ENCODE measurements at regions not wholly inside any gene's neighbourhood (a gene's known extent, or its start where the extent isn't known, plus 50 kb on each side); places are given as distances from the start of the nearest gene placed in this dataset.

DNA sequence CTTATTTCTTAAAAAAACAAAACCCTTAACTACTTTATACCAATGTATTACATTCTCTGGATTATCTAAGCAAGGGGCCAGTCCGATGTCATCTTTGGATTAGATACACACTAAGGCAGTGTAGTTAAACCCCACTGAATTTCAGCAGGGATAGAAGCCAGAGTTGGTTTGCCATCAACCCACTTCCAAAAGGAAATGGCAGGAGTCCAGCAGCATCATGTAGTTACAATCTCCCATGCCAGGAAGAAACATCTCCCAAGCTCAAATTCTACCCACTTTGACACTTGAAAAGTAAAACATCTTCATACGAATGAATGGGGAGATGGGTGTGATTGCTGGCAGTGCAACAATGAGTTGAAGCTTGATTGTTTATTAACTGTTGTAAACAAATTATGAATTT is 203.5 kb upstream of the PLXNC1 start:
- DNase-seq (ENCODE audit: low spot score) = no peak

DNA sequence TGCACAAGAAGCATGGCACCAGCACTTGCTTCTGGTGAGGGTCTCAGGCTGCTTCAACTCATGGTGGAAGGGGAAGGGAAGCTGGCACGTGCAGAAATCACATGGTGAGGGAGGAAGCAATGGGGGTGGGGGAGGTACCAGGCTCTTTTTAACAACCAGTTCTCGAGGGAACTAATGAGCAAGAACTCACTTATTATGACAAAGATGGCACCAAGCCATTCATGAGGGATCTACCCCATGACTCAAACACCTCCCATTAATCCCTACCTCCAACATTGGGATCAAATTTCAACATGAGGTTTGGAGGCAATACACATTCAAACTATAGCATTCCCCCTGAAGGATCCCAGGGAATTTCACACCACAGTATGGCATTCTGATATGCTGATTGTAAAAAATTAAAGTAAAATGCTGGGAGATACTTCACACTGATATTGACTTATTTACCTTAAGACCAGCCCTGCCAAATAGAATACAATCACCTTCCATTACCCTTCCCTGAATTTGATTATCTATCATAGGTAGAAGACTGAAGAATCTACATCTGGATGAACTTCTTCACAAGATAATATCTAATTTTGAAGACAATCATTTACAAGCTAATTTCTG is 201.7 kb upstream of the PLXNC1 start:
- no peak for DNase-seq (ENCODE audit: low spot score)

DNA sequence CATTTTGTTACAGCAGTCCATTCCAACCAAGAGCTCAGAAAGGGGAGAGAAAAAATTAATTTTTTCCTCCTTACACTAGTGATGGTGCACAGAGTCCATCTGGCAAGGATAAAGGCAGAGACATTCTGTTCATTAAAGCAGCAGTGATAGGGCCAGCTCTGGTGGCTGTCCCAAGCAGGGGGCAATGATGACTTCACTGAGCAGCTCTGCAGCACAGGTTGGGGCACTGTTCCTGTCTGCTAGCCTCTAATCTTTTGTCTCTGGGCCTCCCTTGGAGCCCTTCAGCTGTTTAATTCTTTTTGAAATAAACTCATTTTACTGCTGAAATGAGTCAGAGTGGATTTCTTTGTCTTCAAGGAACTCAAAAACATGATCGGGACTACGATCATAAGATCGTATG is 200.9 kb upstream of the PLXNC1 start:
- no peak for DNase-seq (ENCODE audit: low spot score)

DNA sequence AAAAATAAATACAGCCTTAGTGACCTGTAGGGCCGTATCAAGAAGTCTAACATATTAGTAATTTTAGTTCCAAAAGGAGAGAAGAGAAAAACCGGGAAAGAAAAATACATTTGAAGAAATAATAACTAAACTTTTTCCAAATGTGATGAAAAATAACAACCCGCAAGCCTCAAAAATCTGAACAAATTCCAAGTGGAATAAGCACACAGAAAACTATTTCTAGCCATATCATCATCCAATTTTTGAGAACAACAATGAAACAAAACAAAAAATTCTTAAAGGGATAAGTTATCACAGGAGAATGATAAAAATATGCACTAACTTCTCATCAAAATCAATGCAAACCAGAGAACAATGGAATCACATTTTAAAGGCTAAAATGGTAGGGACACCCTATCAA is 198.1 kb upstream of the PLXNC1 start:
- DNase-seq (ENCODE audit: low spot score) = no peak

DNA sequence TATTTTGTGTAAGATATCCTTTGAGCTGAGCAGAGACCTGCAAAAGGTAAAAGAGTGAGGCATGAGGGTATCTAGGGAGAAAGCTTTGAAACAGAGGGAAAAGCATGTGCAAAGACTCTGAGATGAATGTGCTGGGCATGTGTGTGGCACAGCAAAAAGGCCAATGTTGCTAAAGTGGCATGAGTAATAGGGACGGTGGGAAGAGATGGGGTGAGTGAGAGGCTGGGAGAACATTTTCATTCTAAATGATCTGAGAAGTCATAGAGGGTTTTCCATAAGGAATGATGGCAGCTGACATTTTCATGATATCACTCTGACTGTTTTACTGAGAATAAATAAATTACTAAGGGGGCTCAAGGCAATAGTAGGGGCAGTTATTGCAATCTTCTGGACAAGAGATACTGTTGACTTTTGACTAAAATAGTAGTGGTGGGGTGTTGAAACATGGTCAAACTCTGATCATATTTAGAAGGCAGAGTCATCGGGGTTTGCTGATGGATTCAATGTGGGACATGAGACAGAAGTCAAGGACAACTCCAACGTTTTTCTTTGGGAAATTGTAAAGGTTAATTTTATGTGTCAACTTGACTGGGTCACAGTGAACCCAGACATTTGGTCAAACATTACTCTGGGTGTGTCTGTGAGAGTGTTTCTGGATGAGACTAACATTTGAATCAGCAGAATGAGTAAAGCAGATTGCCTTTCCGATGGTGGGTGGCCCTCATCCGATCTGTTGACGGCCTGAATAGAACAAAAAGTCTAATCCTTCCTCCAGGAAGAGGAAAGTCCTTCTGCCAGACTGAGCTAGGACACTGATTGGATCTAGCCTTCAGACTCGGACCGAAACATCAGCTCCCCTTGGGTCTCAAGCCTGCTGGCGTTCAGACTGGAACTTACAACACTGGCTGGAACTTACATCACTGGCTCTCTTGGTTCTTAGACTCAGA is 193.9 kb upstream of the PLXNC1 start:
- no peak for DNase-seq (ENCODE audit: low spot score)

DNA sequence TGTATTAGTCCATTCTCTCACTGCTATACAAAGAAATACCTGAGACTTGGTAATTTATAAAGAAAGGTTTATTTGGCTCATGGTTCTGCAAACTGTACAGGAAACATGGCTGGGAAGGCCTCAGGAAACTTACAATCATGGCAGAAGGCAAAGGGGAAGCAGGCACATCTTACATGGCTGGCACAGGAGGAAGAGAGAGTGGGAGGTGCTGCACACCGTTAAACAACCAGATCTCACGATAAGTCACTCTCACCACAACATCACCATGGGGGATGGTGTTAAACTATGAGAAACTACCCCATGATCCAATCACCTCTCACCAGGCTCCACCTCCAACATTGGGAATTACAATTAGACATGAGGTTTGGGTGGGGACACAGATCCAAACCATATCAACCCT is 191.8 kb upstream of the PLXNC1 start:
- no peak for DNase-seq (ENCODE audit: low spot score)

DNA sequence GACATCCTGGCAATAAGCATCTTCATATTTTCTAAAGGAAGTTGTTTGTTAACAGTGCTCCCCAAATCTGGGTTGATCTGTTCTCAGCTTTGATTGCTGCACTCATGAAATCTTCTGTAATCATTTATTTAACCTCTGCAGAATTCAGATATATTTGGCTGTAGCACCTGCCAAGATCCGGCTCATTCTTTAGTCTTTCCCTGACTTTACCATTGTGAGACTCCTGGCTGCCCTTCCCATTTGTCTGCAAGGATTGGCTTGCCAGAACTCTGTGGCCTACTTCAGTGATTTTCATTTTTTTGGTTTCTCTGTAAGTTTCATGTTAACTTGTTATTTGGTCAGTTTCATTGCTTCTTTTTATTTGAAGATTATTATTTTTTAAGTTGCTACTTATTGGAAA is 191.2 kb upstream of the PLXNC1 start:
- DNase-seq (ENCODE audit: low spot score) = no peak

DNA sequence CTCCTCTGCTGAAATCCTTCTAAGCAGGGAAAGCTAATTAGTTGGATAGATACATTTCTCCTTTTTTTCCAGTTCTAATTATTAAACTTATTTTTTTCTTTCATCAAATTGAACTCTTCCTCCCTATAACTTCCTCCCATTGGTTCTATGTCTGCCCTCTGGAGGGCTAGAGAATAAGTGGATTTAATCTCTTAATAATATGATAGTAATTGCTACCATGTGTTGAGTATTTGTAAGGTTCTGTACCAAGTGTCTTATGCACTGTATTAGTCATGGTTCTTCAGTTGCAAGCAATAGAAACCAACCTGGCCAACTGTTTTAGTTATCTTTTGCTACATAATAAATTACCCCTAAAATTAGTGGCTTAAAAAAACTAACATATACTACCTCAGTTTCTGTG is 190.5 kb upstream of the PLXNC1 start:
- no peak for DNase-seq (ENCODE audit: low spot score)

DNA sequence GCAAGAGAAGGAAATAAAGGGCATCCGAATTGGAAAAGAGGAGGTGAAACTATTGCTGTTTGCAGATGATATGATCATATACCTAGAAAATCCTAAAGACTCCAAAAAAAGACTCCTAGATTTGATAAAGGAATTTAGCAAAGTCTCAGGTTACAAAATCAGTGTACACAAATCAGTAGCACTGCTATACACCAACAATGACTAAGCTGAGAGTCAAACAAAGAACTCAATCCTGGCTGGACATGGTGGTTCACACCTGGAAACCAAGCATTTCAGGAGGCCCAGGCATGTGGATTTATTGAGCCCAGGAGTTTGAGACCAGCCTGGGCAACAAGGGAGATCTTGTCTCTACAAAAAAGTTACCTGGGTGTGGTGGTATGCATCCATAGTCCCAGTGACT is 188.7 kb upstream of the PLXNC1 start:
- DNase-seq (ENCODE audit: low spot score) = no peak

DNA sequence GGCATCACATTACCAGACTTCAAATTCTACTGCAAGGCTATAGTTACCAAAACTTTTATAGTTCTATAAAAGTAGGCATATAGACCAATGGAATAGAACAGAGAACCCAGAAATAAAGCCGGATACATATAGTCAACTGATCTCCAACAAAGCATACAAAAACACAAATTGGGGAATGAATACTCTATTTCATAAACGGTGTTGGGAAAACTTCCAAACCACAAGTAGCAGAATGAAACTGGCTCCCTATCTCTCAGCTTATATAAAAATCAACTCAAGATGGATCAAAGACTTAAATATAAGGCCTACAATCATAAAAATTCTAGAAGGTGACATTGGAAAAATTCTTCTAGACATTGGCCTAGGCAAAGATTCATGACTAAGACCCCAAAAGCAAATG is 187.9 kb upstream of the PLXNC1 start:
- DNase-seq (ENCODE audit: low spot score) = no peak

DNA sequence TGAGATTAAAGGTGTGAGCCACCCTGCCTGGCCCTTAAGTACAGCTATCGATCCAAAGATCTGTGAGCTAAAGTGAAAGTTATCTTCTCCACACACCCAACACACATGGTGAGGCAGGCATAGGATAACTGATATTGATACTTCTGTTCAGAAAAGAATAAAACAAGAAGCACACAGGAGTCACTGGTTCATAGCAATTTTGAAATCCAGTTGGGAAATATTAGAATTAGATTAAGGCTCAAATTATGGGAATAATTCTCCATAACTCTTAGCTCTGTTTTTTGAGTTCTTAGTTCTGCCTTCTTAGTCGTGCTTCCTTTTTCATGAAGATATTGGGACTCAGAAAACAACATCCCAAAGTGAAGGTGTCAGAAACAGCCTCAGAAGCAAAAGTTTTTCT is 186.0 kb upstream of the PLXNC1 start:
- no peak for DNase-seq (ENCODE audit: low spot score)

DNA sequence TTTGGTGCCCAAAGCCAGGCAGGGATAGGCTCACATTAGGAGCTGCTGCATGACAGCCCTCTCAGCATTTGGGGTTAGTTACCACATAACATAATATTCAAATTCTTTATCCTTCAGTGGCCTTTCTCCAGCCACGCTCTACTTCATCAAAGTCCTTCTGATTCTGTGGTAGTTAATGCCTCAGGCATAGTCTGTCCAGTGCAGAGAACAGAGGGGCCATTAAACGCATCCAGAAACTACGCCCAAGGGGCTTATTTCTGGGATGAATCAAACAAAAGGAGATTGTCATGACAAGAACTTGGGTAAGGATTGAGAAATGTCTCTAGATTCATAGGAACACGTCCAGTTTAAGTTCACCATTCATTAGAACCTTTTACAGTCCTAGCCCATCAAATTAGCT is 183.4 kb upstream of the PLXNC1 start:
- no peak for DNase-seq (ENCODE audit: low spot score)

DNA sequence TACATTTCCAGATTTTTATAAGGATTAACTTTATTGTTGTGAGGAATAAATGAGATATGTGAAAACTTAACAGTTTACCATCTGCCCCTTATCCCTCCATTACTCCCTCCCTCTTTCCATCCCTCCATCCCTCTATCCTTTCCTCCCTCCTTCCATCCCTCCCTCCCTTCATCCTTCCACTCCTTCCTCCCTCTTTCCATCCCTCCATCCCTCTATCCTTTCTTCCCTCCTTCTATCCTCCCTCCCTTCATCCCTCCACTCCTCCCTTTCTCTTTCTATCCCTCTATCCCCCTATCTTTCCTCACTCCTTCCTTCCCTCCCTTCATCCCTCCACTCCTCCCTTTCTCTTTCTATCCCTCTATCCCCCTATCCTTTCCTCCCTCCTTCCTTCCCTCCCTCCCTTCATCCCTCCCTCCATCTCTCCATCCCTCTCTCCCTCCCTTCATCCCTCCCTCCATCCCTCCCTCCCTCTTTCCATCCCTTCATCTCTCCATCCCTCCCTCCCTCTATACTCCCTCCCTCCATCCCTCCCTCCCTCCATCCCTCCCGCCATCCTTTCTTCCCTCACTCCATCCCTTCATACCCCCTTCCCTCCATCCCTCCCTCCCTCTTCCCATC is 181.8 kb upstream of the PLXNC1 start:
- DNase-seq (ENCODE audit: low spot score) = no peak

DNA sequence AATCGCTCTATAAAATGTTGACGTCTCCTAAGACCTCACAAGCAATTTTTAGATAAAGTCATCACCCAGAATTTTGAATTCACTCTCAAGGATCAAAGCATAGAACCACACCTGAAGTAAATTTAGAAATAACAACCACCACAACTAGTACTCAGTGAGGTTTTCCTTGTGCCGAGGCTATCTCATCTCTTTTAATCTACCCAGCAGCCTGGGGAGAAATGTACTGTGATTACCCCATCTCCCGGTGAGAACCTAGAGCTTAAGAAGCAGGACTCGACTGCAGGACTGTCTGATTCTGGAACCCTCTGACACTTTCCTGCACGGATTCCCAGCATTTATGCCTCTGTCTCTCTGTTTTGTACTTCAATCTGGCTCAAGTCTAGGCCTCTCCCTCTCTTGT is 180.9 kb upstream of the PLXNC1 start:
- DNase-seq (ENCODE audit: low spot score) = no peak

DNA sequence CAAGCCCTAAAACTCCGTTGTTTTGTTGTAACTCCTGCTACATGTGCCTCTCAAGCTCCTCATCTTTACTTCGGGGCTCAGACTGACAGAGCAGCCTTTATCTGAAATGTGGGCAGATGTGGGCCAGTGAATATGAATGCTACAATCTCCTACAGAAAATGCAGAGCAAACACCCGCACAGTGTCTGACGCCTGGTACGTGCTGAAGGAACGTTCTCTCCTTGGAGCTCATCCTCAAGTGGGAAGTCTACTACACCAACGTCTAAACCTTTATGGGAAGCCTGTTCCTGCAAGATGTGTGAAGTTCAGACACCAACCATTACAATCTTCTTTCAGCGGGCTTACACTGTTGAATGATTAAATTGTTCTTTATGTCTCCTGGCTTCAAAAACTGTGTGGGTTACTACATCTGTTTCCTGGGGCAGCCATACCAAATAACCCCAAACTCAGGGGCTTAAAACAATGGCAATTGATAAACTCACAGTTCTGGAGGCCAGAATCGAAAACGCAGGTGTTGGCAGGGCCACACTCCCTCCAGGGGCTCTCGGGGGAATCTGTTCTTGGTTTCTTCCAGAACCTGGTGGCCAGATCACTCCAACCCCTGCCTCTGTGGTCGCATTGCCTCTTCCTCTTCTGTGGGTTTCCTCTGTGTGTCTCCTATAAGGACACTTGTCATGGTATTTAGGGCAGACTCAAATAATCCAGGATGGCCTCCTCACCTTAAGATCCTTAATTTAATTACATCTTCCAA is 179.7 kb upstream of the PLXNC1 start:
- no peak for DNase-seq (ENCODE audit: low spot score)

DNA sequence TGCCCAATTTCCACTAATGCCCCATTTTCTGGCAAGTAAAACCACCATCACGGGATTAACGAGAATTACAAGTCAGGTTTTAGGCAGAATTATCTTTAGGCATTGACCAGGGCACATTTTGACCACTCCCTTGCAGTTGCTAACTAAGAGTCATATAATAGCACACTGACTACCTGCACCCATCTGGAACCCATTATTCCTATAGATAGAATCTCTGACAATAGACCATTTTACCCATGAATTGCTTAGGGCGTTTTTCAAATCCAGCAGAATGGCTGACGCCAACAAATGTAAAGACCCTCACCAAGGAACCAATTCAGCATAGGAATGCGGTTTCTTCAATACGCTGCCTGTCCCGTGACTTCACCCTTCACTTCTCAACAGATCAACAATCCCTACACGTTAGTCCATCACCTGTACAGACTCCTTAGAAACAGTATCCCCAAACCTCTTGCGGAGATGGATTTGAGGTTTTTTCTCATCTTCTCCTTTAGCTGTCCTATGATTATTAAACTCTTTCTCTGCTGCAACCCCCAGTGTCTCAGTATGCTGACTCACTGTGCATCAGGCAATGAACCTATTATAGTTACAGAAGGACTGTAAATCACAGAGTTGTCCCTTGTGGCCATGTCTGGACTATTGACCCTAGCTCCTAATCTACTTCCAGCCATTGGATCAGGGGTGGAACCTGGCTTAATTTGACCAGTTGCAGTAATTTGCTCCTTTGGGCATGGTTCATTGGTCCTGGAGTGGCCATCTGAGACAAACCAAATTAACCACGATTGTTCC is 177.3 kb upstream of the PLXNC1 start:
- DNase-seq (ENCODE audit: low spot score) = no peak

DNA sequence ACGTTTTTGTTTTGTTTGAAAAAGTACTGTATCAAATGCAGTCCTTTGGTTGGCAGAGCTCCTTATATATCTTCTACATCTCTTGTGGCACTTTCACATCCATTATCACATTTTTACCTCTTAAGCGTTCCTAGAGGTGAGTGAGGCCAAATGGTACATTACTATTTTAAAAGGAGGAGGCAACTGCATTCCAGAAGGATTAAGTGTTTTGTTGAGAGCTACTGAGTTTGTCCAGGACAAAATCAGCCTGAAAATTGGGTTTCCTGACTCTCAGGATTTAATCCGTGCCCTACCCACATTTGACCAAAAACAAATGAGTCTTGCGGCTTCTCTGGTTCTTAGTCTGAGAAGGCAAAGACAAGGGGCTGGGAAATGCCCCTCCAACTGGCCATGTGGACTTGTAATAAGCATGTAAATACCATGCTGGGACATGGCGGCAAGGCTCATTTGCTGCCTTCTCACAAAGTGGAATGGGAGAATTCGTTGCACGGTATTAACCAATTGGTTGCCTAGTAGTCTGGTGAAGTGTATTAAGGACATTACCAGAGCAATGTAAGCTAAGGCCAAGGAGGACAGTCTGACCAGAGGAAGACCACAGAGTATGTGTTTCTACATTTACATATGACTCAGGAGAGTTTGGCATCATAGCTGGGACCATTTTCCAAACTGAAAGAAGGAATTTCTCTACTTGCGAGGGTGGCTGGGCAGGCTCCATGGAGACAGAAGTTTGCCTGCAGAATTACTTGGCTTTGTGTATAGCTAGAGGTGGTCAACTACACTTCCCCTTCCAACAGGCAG is 175.8 kb upstream of the PLXNC1 start:
- DNase-seq (ENCODE audit: low spot score) = no peak

DNA sequence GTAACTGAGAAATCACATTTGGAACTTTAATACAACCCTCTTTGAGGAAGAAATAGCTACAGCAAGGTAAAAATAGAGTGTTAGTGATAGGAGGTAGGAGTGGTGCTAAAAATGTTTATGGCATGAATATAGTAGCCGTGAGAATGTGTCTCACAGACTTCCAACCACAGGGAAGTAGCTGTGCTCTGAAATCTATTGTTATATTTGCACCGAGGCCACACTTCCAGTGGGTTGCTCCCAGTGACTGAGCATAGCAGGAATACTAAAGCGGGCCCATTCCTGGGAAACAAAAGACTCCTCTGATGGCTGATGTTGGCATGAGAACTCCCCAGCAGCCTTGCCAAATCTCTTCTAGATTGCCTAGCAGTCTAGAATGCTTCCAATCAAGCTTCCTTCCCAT is 174.1 kb upstream of the PLXNC1 start:
- no peak for DNase-seq (ENCODE audit: low spot score)

DNA sequence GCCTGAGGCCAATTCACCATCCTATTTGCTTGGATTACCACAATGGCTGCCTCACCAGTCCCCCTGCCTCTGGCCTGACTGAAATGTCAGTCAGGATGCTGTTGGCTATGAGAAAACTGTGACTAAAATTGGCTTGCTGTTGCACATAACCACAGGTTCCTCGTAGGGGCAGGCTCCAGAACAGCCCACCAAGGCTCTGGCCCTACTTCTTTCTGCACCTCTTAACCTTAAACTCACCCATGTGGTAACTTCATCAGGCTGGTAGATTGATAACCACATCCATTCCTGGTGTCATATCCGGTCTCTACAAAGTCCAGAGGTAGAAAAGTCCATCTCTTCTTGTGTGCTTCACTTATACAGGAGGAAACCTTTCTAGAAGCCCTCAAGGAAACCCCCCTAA is 172.4 kb upstream of the PLXNC1 start:
- DNase-seq (ENCODE audit: low spot score) = no peak

DNA sequence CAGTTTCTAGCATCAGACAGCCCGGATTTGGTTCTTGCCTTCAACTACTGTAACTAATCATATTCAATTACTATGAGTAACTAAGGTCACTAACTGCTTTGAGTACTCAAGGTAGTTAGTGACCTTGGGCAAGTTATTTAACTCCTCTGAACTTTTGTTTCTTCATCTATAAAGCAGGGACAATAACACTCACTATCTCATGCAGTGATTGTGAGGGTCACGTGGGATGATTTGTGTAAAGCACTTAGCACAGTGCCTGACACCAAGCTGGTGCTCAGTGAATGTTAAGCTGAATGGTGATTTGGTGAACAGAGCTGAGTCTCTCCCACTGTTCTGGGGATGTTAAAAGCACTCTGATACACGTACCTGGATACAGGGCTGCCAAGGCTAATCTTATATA is 171.3 kb upstream of the PLXNC1 start:
- DNase-seq (ENCODE audit: low spot score) = no peak

DNA sequence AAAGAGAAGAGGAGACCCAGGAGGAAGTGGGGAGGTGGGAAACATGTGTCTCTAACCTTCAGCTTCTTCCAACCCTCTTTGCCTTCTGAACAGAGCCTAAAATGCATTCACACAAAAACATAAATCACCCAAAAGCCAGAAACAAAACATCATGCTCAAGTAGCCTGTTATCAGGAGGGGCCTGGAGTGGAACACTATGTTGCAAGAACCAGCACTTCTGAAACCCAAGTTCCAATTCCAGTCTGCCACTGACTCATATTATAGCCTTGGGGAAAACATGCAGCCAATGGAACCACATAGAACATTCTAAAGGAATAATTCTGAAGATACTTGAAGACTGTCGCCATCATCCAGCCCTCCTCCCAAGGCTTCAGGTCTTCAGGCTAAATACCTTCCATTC is 169.8 kb upstream of the PLXNC1 start:
- DNase-seq (ENCODE audit: low spot score) = no peak

All from hematopoietic multipotent progenitor cell treated with erythropoietin and hydrocortisone succinate and interleukin-3 and kit ligand, for 17 days (in vitro differentiated cells).